KMS-11 (cell line): ENCODE measurements at regions not wholly inside any gene's neighbourhood (a gene's known extent, or its start where the extent isn't known, plus 50 kb on each side); places are given as distances from the start of the nearest gene placed in this dataset.
A peak's percentile ranks its signal among the peaks of the same experiment; 100 is the strongest.

ENCODE experiments used
- H2AFZ ChIP-seq: fragments of 200-600 bp; sonication (generic); 2 replicates; pipeline ENCODE4 v1.6.1; 2016; ENCODE audit warnings: antibody characterized with exemption, mixed run types, low read depth
- H3K27ac ChIP-seq: fragments of 200-600 bp; sonication (generic); 2 replicates; pipeline ENCODE4 v1.6.1; 2016; ENCODE audit warnings: mild to moderate bottlenecking, mixed run types
- H3K27me3 ChIP-seq: fragments of 200-600 bp; sonication (generic); 2 replicates; pipeline ENCODE4 v1.6.1; 2017; ENCODE audit warnings: mild to moderate bottlenecking, low read depth, mixed run types, moderate library complexity; ENCODE audit not compliant: insufficient read depth
- H3K36me3 ChIP-seq: fragments of 200-600 bp; sonication (generic); 2 replicates; pipeline ENCODE4 v1.6.1; 2017; ENCODE audit warnings: mild to moderate bottlenecking, mixed run types; ENCODE audit not compliant: insufficient read depth
- H3K4me1 ChIP-seq: fragments of 200-600 bp; sonication (generic); 2 replicates; pipeline ENCODE4 v1.6.1; 2016; ENCODE audit warnings: mild to moderate bottlenecking, low read depth, mixed run types; ENCODE audit not compliant: poor library complexity, severe bottlenecking
- H3K4me2 ChIP-seq: fragments of 200-600 bp; sonication (generic); 2 replicates; pipeline ENCODE4 v1.7.0; 2016; ENCODE audit warnings: mild to moderate bottlenecking, mixed run types
- H3K4me3 ChIP-seq: fragments of 200-600 bp; sonication (generic); IDR thresholded peaks from 2 replicates; pipeline ENCODE4 v1.6.1; 2017; ENCODE audit warnings: low read depth, low read length, mixed read lengths; ENCODE audit not compliant: insufficient read depth
- H3K79me2 ChIP-seq: fragments of 200-600 bp; sonication (generic); 2 replicates; pipeline ENCODE4 v1.6.1; 2016; ENCODE audit warnings: low read depth, mixed run types; ENCODE audit not compliant: insufficient read depth
- H3K9ac ChIP-seq: fragments of 200-600 bp; sonication (generic); 2 replicates; pipeline ENCODE4 v1.6.1; 2016; ENCODE audit warnings: mild to moderate bottlenecking, mixed run types
- H4K20me1 ChIP-seq: fragments of 200-600 bp; sonication (generic); 2 replicates; pipeline ENCODE4 v1.6.1; 2016; ENCODE audit warnings: mild to moderate bottlenecking, mixed run types; ENCODE audit not compliant: insufficient read depth
- TF ChIP-seq, protein P1 (sequence below): fragments of 200-600 bp; sonication (generic); conservative IDR thresholded peaks from 2 replicates; pipeline ENCODE4 v1.6.1; 2017; ENCODE audit warnings: low read depth, mild to moderate bottlenecking, antibody characterized with exemption, low read length, moderate library complexity, mixed read lengths

DNA sequence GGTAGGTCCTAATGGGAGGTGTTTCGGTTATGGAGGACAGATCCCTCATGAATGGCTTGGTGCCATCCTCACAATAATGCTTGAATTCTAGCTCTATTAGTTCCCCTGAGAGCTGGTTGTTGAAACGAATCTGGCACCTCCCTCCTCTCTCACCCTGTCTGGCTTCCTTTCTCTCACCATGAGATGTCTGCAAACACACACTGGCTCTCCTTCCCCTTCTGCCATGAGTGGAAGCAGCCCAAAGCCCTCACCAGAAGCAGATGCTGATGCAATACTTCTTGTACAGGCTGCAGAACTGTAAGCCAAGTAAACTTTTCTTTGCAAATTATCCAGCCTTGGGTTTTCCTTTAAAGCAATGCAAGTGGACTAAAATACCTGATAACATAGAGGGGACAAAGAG lies 86.6 kb downstream of the RND3 start:
- peak overlapping the region; percentile 32; the same call in 1 of the 2 replicates for H2AFZ ChIP-seq
- H3K4me3 ChIP-seq = no peak overlapping the region

DNA sequence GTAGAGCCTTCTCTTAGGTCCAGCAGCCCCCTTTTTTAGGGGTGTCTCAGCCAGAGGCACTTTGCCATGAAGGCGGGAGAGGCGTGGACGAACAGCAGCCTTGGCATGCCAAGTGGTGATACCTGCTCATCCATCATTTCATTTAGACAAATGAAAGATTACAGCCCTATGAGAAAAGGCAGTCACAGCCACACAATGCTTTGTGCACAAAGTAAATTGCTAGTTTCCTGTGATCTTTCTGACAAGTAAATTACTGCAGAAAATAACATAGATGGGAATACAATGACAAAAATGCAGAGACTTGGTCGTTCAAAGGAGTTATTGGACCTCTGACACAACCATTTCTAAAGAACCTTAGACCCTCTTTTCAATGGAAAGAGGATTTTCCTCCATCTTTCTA lies 94.9 kb downstream of the RND3 start:
- TF ChIP-seq, protein P1, sequence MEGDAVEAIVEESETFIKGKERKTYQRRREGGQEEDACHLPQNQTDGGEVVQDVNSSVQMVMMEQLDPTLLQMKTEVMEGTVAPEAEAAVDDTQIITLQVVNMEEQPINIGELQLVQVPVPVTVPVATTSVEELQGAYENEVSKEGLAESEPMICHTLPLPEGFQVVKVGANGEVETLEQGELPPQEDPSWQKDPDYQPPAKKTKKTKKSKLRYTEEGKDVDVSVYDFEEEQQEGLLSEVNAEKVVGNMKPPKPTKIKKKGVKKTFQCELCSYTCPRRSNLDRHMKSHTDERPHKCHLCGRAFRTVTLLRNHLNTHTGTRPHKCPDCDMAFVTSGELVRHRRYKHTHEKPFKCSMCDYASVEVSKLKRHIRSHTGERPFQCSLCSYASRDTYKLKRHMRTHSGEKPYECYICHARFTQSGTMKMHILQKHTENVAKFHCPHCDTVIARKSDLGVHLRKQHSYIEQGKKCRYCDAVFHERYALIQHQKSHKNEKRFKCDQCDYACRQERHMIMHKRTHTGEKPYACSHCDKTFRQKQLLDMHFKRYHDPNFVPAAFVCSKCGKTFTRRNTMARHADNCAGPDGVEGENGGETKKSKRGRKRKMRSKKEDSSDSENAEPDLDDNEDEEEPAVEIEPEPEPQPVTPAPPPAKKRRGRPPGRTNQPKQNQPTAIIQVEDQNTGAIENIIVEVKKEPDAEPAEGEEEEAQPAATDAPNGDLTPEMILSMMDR = no peak
- H3K27ac ChIP-seq = peak overlapping the region; percentile 25; the same call in 1 of the 2 replicates
- H3K4me3 ChIP-seq = no peak overlapping the region
- no peaks in the 10 kb centered on the region for H4K20me1 ChIP-seq
- no peaks in the 10 kb centered on the region for H3K27me3 ChIP-seq
- H3K36me3 ChIP-seq = no peaks in the 10 kb centered on the region
- H3K4me2 ChIP-seq = peak overlapping the region; percentile 64; the same call in 1 of the 2 replicates
- H3K4me1 ChIP-seq = peaks cover 30% of the 10 kb centered on the region
- H2AFZ ChIP-seq = peak overlapping the region; percentile 25; the same call in 1 of the 2 replicates
- H3K9ac ChIP-seq = no peak overlapping the region
- H3K79me2 ChIP-seq = no peaks in the 10 kb centered on the region

More for the DNA sequence above, 86.6 kb downstream of the RND3 start:
- Histone ChIP-seq H3K36me3 (no peaks in the 10 kb centered on the region), H3K9ac (no peak overlapping the region), H3K4me1 (peaks cover 56% of the 10 kb centered on the region), H4K20me1 (no peaks in the 10 kb centered on the region), H3K4me2 (no peak overlapping the region), H3K79me2 (no peaks in the 10 kb centered on the region), H3K27me3 (no peaks in the 10 kb centered on the region), H3K27ac (no peak overlapping the region)
- TF ChIP-seq, protein P1 = no peak

DNA sequence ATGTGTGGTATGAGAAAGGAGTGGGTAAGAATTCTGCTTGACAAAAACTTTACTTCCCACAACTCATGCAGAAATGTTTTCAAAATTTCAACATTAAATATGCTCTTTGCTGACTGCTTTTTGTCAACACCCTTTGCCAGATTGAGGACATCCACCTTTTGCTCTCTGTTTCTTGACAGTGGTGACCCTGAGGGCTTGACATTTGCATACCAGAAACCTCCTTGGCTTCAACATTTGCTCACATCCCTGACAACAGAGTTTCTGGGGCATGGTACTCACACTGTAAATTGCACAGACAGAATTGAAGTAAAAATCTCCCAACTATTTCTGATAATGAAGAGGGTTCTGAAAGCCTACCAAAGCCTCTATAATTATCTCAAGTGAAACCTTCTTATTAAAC lies 95.7 kb downstream of the RND3 start:
- H3K27ac ChIP-seq = peak overlapping the region; percentile 25; the same call in 1 of the 2 replicates
- H3K4me3 ChIP-seq = no peak overlapping the region
- H3K27me3 ChIP-seq = no peaks in the 10 kb centered on the region
- peak overlapping the region; percentile 64 for H3K4me2 ChIP-seq
- H3K4me1 ChIP-seq = peaks cover 30% of the 10 kb centered on the region
- TF ChIP-seq, protein P1 = no peak
- H2AFZ ChIP-seq = peak overlapping the region; percentile 36; the same call in 1 of the 2 replicates
- no peaks in the 10 kb centered on the region for H3K36me3 ChIP-seq
- no peak overlapping the region for H3K9ac ChIP-seq
- H4K20me1 ChIP-seq = no peaks in the 10 kb centered on the region
- H3K79me2 ChIP-seq = no peaks in the 10 kb centered on the region

DNA sequence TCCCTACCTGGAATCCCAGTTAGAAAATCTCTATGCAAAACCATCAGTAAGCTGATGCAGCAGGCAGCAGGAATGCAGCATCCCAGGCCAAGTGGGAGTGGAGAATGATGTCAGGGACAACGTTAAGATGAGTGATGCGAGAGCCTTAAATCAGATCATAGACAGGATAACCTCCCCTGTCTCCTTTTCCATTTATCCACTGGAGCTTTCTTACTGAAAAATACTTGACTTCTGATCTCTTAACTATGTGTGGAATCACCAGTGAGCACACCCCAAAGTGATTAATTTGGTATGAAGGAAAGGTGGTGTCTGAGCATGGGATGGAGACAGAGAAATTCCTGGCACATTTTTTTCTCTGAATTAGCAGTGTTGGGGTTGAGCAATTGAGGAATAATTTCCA lies 98.0 kb downstream of the RND3 start:
- H3K4me2 ChIP-seq = no peak overlapping the region
- TF ChIP-seq, protein P1 = no peak
- H3K27me3 ChIP-seq = no peaks in the 10 kb centered on the region
- no peak overlapping the region for H3K9ac ChIP-seq
- H4K20me1 ChIP-seq = no peaks in the 10 kb centered on the region
- no peaks in the 10 kb centered on the region for H3K36me3 ChIP-seq
- H2AFZ ChIP-seq = no peak overlapping the region
- no peaks in the 10 kb centered on the region for H3K79me2 ChIP-seq
- H3K27ac ChIP-seq = no peak overlapping the region
- H3K4me3 ChIP-seq = no peak overlapping the region
- H3K4me1 ChIP-seq = peaks cover 30% of the 10 kb centered on the region
